ENCODE measurements at regions not wholly inside any gene's neighbourhood (a gene's known extent, or its start where the extent isn't known, plus 50 kb on each side); places are given as distances from the start of the nearest gene placed in this dataset.

- TF ChIP-seq CTCF (IDR thresholded peaks at IDR 0.05), result no peak
- TF ChIP-seq ZNF263 (CRISPR knock-in tag; IDR thresholded peaks at IDR 0.05; ENCODE audit: low read depth), result no peak
- no peak for TF ChIP-seq FOXP1 (CRISPR knock-in tag; IDR thresholded peaks at IDR 0.05; ENCODE audit: borderline replicate concordance)
- TF ChIP-seq, protein P1, sequence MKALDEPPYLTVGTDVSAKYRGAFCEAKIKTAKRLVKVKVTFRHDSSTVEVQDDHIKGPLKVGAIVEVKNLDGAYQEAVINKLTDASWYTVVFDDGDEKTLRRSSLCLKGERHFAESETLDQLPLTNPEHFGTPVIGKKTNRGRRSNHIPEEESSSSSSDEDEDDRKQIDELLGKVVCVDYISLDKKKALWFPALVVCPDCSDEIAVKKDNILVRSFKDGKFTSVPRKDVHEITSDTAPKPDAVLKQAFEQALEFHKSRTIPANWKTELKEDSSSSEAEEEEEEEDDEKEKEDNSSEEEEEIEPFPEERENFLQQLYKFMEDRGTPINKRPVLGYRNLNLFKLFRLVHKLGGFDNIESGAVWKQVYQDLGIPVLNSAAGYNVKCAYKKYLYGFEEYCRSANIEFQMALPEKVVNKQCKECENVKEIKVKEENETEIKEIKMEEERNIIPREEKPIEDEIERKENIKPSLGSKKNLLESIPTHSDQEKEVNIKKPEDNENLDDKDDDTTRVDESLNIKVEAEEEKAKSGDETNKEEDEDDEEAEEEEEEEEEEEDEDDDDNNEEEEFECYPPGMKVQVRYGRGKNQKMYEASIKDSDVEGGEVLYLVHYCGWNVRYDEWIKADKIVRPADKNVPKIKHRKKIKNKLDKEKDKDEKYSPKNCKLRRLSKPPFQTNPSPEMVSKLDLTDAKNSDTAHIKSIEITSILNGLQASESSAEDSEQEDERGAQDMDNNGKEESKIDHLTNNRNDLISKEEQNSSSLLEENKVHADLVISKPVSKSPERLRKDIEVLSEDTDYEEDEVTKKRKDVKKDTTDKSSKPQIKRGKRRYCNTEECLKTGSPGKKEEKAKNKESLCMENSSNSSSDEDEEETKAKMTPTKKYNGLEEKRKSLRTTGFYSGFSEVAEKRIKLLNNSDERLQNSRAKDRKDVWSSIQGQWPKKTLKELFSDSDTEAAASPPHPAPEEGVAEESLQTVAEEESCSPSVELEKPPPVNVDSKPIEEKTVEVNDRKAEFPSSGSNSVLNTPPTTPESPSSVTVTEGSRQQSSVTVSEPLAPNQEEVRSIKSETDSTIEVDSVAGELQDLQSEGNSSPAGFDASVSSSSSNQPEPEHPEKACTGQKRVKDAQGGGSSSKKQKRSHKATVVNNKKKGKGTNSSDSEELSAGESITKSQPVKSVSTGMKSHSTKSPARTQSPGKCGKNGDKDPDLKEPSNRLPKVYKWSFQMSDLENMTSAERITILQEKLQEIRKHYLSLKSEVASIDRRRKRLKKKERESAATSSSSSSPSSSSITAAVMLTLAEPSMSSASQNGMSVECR (CRISPR knock-in tag; IDR thresholded peaks at IDR 0.05; ENCODE audit: borderline replicate concordance), result no peak
These were observed 253.3 kb upstream of the JAG1 start for GRCh38 chr20:10927011-10927583.
